Esophagus squamous epithelium (tissue), 4 donors: ENCODE measurements at regions not wholly inside any gene's neighbourhood (a gene's known extent, or its start where the extent isn't known, plus 50 kb on each side); places are given as distances from the start of the nearest gene placed in this dataset.

ENCODE experiments used
- POLR2A ChIP-seq, 4 donors: fragments of 450-650 bp; IDR thresholded peaks; one replicate each; pipeline ENCODE4 v1.6.1; 2017; ENCODE audit warnings: antibody characterized with exemption in 4 of 4, mild to moderate bottlenecking in 4 of 4, moderate library complexity in 3 of 4
- TF ChIP-seq, protein P1 (sequence below), 6 experiments: fragments of 450-650 bp in 4 of 6; fragments of 200-600 bp in 2 of 6; sonication (generic) in 2 of 6; IDR thresholded peaks; one replicate each; pipeline ENCODE4 v1.5.1; 2016 to 2019; ENCODE audit warnings: antibody characterized with exemption in 6 of 6, mild to moderate bottlenecking in 4 of 6, moderate library complexity in 4 of 6

DNA sequence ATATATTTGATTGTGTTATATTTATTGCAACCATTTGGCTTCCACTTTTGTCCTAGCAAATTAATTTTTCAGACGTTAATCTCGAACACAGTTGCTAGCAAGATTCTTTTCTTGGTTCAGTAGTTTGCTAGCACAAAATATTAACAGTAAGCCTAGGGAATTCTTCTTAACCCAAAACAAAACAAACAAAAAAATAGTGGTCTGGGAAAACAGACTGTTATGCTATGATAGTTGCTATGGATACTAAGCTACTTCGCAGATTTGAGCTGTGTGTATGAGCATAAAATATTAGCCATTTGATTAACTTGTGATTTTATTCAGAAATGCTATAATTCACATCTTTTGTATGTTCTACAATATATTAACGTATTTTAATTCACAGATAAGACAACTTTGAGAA is 541.5 kb upstream of the NETO1 start:
- TF ChIP-seq, protein P1, sequence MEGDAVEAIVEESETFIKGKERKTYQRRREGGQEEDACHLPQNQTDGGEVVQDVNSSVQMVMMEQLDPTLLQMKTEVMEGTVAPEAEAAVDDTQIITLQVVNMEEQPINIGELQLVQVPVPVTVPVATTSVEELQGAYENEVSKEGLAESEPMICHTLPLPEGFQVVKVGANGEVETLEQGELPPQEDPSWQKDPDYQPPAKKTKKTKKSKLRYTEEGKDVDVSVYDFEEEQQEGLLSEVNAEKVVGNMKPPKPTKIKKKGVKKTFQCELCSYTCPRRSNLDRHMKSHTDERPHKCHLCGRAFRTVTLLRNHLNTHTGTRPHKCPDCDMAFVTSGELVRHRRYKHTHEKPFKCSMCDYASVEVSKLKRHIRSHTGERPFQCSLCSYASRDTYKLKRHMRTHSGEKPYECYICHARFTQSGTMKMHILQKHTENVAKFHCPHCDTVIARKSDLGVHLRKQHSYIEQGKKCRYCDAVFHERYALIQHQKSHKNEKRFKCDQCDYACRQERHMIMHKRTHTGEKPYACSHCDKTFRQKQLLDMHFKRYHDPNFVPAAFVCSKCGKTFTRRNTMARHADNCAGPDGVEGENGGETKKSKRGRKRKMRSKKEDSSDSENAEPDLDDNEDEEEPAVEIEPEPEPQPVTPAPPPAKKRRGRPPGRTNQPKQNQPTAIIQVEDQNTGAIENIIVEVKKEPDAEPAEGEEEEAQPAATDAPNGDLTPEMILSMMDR (IDR thresholded peaks at IDR 0.05): no peak
- TF ChIP-seq POLR2A (IDR thresholded peaks at IDR 0.05): no peak
